ENCODE measurements at regions not wholly inside any gene's neighbourhood (a gene's known extent, or its start where the extent isn't known, plus 50 kb on each side); places are given as distances from the start of the nearest gene placed in this dataset.

GRCh38 chr6:119602215-119603178 lies 252.9 kb upstream of the MAN1A1 start:
- no peak for DNase-seq

DNA sequence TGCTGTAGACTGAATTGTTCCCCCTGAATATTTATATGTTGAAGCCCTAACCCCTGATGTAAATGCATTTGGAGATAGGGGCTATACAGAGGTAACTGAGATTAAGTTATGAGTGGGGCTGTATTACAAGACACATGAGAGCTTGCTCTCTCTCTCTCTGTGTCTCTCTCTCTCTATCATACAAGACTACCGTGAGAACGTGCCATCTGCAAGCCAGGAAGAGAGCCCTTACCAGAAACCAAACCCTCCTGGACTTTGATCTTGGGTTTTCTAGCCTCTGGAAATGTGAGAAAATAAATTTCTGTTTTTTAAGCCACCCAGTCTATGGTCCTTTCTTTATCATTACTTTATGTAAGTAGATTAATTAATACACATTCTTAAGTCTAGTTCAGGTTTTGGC lies 249.3 kb upstream of the MAN1A1 start:
- no peak for DNase-seq

- no peak for DNase-seq
Measured at GRCh38 chr6:119594907-119595306, 245.3 kb upstream of the MAN1A1 start.

DNA sequence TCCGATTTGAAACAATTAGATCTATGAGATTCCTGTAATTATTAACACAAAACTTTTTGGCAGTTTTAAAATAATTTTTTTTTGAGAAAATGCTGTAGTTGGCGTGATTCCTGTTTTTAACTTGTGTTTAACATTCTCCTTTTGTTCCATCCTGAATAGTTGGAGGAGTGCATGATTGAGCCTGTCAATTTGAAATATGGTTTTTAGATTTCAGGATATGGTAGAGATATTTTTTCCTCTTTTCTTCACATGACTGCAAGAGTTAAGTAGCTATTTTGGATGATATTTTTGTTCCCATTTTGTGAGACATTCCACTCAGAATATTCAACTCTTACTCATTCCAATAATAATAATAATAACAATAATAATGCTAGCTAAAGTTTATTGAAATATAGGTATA lies 241.7 kb upstream of the MAN1A1 start:
- no peak for DNase-seq

GRCh38 chr6:119590066-119590465 lies 240.5 kb upstream of the MAN1A1 start:
- DNase-seq: no peak

DNA sequence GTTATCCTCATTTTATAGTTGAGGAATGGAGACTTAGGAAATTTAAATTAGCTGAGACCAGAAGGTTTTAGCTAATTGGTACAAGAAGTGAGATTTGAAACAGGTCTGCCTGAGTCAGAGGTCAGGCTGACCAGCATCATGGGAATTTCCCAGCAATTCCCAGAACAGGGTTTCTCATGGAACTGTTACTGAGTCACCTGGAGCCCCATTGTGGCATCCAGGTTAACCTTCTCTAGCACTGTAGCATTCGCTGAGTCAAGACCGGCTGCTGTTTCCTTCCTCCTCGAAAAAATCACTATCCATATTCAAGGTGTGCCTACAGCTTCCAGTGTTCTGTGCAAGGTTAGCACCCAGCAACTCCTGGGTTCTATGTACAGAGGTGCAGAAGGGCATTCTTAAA lies 238.0 kb upstream of the MAN1A1 start:
- DNase-seq: no peak

GRCh38 chr6:119586250-119586882 lies 236.8 kb upstream of the MAN1A1 start:
- no peak for DNase-seq

- no peak for DNase-seq
Measured at GRCh38 chr6:119584088-119584487, 234.5 kb upstream of the MAN1A1 start.

DNA sequence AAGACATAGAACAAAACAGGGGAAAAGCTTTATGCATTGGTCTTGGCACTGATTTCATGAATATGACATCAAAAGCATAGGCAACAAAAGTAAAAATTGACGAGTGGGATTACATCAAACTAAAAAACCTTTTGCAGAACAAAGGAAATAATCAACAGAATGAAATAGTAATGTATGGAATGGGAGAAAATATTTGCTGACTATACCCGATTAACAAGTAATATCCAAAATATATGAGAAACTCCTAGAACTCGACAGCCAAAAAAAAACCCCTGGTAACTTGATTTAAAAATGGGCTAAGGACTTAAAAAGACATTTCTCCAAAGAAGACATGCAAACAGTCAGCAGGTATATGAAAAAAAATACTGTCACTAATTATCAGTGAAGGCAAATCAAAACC lies 231.7 kb upstream of the MAN1A1 start:
- no peak for DNase-seq

DNA sequence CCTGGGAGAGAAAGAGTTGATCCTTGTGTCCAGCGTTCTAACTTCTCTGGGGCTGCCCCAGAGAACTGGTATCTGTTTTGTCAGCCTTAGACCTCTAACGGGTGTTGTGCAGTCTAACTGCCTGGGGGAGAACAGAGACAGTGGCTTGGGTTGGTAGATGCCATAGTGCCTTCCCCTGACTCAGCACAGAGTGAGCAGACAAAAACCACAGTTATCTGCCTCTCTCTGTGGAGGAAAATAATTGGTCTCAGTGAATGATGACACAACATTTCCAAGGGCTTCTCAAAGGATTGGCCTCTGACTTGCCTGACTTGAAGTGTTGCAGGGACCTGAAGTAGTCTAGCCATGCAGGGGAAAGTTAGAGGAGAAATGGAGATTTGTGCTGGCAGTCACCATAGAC lies 226.2 kb upstream of the MAN1A1 start:
- DNase-seq: no peak

GRCh38 chr6:119568580-119568979 lies 219.0 kb upstream of the MAN1A1 start:
- DNase-seq: no peak

DNA sequence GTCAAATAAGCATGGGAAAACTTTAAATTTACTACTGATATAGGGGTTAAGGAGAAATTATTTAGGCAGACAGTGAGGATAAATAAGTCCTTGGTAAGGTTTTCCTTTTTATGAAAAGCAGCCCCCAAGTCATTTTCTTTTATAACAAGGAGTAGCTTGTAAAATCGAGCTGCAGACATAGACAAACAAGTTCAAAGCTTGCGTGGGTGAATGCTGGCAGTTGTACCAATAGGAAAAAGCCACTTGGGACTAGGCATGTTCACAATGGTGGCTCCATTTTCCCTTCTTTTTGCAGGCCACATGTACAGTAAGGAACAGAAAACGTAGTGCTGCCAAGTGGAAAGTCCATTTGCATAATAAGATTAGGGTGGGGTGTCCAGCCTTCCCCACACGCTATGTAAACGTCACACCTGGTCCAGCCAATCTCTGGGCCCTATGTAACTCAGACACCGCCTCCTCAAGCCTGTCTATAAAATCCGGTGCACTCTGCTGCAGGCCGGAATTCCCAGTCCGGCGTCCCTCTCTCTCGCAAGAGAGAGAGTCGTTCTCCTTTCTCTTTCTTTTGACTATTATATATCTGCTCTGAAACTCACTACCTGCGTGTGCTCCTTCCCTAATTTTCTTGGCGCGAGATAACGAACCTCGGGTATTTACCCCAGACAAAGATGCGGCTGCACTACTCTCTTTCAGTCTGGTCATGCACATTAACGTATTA lies 217.1 kb upstream of the MAN1A1 start:
- no peak for DNase-seq

DNA sequence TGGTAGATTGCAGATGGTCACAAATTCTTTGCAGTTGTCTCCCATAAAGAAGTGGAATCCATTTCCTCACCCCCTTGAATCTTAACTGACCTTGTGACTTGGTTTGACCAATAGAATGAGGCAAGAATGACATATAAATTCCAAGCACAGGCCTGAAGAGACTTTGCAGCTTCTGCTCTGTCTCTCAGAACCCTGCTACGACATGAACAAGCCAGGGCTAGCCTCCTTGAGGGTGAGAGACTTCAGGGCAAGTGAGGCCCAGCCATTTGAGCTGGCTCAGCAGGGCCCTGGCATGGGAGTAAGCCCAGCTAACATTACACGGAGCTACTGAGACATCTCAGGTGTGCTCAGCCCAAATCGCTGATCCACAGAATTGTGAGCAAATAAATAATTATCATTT lies 216.3 kb upstream of the MAN1A1 start:
- no peak for DNase-seq

GRCh38 chr6:119562168-119562567 lies 212.6 kb upstream of the MAN1A1 start:
- DNase-seq: no peak

- no peak for DNase-seq
Measured at GRCh38 chr6:119559586-119559985, 210.0 kb upstream of the MAN1A1 start.

DNA sequence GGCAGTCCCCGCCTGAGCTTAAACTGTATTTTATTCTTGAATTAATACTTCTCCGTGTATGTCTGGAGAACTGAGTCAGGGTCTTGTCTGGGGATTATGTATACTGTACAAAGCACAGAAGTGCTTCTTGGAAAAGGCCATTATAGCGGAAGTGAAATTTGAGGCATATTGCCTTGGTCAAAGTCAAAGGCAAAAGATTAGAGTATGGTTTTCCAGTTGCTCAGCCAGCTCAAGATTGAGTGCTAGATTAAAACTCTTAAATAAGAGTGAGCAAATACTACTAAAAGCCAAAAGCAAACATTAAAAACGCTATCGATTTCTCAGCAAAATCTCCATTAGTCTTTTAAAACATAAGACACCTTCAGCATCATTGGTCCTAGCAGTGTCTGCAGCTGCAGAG lies 207.7 kb upstream of the MAN1A1 start:
- no peak for DNase-seq

DNA sequence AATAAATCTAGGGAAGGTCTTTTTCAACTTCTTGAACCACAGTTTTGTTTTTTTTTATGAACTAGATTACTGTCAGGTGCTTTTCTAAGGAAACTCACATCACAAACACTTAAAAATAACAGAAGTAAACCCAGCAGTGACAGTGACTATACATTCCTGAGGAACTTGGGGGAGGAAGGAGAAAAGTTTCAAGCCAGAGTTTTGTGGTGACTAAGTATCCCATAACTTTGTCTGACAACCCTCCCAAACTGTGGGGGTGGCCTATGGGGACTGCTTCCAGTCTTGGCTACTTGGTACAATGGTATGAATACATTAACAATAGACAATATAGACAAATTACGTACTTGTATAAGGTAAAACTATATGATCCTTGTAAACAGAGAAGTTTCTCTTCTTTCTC lies 202.5 kb upstream of the MAN1A1 start:
- no peak for DNase-seq

- no peak for DNase-seq
Measured at GRCh38 chr6:119547024-119547423, 197.5 kb upstream of the MAN1A1 start.

- DNase-seq: no peak
Measured at GRCh38 chr6:119545245-119545644, 195.7 kb upstream of the MAN1A1 start.

GRCh38 chr6:119544325-119545175 lies 195.0 kb upstream of the MAN1A1 start:
- no peak for DNase-seq

GRCh38 chr6:119543332-119543731 lies 193.8 kb upstream of the MAN1A1 start:
- DNase-seq: no peak

DNA sequence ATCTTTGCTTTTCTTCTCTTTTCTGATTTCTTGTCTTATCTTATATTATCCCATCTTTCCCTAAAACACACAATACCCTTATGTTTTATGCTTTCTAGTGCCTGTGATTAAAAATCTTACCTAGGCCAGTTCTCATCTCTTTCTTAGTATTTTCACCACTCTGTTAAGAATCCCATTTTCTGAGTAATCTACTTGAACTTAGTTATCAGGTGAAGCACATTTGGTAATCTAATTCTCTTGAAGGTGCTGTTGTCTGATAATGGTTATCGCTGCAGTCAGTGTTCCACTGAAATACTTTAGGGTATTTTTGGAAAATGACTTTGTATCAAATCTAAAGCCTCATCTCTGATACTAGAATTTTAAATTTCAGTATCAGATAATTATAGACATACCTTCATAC lies 192.5 kb upstream of the MAN1A1 start:
- no peak for DNase-seq
